Ecto neural progenitor cell (in vitro differentiated cells): ENCODE measurements at regions not wholly inside any gene's neighbourhood (a gene's known extent, or its start where the extent isn't known, plus 50 kb on each side); places are given as distances from the start of the nearest gene placed in this dataset.

Experiments used
- DNase-seq: peaks from one replicate; pipeline ENCODE4 v3.0.0-alpha.2; 2018; ENCODE audit warnings: low spot score

DNA sequence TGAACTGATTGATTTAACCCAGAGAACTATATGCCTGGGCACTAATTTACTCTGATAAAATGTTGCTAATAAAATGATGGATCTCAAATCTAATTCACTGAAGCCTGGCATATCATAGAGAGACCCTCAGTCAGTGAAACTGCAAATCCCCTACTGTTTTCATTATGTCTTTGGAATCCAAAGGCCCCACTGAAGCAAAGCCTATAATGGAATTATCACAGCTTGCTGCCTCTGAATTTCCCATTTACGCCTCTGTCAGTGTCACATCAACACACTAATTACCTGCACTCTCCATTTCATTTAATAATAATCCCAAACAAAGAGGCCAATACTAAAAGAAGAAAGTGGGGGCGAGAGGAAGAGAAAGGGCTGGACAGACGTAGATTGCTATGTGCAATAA, 470.9 kb downstream of the MBD2 start:
- DNase-seq, result no peak

DNA sequence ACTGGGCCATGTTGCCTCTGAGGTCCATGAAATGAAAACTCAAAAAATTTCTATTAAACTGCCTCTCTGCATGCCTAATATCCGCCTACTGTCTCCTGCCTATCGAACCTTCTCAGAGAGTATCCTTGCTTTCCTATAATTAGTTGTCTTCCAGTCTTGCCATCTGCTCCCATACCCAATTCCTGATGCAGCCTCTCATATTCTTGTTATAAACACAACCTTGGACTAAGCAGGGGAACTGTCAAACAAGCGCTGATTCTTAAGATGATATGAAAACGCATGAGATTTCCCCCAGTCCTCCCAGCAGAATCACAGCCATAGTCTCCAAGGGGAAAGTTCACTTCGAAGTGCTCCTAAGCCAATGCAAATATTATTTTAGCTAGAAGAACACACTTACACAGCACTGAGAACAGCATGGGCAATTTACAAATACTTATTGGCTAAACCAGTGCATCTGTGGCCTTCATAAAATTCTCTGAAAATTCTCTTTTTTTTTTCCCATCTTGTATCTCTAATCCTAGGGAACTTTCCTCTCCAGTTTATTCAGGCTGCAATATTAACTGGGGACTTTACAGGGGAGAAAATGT, 471.6 kb downstream of the MBD2 start:
- no peak for DNase-seq

DNA sequence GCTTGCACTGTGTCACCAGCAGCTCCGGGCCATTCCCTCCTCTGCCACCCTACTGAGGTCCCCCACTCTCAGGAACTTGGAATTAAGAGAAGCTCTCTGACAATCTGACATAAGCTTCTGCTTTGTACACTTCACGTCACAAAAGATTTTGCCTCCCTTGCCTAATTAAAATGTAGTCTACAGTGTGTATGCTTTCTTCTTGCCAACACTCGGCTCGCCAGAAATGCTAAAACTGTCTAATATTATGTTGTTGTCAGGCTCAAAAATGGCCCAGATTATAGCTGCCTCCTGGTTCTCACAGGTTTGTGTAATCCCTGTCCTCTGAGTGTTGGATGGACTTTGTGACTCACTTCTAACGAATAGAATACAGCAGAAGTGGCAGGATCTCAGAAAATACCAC, 474.7 kb downstream of the MBD2 start:
- no peak for DNase-seq

DNA sequence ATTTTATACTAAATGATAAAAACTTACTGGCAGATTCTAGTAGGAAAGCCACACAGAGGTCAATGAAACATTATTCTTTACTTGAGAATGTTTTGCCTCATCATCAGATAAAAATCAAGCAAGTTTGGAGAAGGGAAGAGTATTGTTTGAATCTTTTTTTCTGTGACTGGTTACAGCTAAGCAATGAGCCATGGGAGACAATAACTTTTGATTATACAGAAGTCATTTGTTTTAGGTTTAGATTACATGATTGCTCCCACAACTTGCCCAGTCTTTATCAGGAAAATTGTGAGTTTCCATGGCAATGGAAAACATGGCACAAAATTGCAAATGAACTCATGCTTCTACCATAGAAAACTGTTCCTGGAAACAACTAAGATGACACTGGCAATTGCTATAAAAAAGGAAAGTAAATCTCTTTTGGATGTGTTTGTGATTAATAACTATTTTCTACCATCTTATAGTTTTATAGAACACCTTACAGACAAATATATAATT, 476.8 kb downstream of the MBD2 start:
- no peak for DNase-seq

DNA sequence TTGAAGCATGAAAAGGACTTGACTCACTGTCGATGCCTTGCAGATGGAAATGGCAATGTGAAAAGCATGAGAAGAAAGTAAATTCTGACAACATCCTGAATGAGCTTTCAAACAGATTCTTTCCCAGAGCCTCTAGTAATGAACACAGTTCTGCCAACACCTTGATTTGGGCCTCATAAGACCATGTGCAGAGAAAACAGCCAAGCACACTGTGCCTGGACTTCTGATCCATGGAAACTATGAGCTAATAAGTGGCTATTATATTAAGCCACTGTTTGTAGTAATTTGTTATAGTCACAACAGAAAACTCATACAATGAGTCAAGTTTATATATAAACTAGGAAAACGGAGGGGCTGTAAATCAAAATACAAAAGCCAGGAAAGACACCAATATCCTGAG, 477.3 kb downstream of the MBD2 start:
- no peak for DNase-seq

DNA sequence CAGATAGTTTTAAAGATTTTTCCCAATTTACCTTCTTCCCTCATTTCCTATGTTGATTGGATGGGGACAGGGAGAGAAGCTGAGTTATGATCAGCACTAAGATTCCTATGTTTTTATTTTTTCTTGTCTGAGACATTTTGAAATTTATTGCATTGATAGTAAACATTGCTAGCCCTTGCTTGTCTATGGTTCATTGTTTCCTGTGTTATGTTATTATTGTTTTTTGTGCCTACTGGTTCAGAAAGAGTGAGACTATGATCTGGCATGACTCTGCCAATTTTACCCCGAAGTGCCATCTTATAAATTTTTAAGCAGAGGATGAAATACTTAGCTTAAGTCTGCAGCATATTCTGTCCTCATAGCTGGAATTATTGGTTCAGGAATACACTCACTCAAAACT, 478.5 kb downstream of the MBD2 start:
- DNase-seq, result no peak

DNA sequence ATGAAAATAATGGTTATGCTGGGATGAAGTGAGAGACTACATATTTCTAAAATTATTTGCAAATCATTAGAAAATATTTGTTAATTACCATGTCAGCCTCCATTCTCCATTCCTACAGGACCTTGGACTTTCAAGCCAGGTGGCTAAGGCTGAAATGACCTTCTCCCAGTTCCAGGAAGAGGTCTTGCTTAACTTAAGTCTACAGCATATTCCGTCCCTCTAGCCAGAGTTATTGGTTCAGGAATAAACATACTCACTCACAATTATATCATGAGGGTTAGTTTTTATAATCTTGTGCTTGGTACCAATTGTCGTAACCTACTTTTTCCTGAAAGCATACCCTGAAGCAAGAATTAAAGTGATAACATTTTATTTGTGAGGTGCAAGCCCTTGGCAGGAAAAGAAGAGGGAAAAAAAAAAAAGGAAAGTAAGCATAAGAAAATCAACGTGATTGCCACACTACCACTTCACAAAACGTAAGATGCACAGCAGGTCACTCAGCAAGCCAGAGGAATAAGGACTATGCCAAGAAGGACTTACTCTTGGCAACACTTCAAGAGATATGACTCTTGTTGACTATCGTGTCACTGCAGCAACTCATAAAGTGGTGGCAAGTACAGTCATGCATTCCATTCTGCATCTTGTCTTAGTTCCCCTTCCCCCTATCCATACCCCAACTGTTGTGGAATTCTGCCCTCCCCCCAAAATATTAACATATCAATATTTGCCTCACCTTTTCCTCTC, 479.1 kb downstream of the MBD2 start:
- DNase-seq, result no peak

DNA sequence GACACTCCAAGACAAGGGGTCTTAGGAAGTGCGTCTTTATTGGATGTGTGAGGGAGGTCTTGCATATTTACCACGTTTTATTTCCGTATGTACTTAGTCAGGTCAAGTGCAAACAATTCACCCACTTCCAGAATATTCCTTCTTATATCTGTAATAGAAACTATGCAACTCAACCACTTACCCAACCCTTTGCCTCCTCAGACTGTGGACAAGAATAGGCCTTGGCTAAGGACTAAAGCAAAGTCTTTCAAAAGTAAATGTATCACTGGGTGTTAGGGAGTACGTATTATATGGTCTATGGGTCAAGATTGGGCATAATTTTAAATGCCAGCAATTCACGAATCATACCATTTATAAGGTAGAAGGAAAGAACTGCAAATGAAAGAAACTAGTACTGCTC, 484.8 kb downstream of the MBD2 start:
- no peak for DNase-seq

DNA sequence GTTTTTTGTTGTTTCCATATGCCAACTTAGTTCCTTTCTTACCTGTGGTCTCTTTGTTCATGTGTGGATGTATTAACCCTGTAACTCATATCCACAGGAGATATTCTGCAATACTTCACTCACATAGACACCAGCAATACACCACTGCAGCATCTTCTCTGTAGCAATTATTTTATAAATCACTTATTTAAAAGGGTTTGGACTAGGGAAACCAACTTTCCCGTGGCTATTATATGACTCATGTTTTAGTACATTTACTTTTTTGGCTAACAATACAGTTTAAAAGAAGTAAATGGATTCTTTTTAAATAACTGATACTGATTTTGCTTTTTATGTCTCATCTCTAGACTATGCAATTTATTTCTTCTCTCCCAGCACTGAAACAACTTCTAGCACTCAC, 488.9 kb downstream of the MBD2 start:
- DNase-seq, result no peak

DNA sequence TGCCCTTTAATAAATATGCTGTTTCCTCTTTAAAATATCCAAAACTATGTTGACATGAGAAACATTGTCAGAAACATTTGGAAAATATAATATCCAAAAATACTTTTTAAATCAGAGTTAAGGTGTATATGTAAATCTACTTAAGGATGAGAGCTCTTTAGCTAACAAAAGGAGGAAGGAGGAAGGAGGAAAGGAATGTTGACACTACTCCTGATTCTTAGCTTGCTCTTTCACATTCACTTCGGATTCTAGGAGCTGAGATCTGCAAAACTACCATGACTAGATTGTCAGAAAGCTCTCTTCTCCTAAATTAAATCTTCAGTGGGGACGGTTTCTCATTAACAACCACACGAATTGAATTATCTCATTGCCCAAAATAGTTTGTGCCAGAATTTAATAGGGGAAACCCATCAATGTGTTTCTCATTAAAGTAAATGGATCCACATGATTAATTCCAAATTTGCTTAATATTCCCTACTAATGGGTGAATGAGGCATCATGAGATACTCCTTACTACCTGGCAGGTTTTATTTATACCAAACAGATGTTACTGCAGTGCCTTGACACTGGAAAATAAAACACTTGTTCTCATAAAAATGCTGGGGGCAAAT, 509.1 kb downstream of the MBD2 start:
- no peak for DNase-seq

DNA sequence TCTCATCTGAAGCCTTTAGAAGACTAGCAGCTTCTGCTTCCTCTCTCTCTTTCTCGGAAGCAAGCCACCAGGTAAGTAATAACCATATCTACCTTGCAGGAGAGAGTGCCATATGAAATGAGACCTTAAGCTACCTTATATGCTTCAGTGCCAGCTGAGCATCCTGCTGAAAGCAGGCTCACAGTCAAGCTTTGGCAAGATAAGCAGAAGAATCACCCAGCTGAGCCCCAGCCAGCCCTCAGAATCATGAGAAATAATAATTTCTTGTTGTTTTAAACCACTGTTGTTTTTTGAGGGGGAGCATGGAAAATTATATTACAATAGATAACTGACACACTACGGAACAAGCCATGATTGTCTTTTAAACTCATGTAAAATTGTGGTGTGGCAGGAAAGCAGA, 514.4 kb downstream of the MBD2 start:
- DNase-seq, result no peak

DNA sequence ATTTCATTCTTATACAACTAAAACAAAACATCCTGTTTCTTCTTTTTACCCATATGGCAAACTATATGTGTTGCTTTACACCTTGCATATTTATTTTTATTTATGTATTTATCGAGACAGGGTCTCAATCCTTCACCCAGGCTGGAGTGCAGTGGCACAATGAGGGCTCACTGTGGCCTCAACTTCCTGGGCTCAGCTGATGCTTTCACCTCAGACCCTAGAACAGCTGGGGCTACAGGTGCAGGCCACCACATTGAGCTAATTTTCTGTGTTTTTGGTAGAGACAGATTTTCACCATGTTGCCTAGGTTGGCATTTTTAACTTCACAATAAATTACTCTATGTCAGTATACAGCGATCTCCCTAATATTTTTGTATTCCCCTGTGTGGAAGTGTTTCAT, 522.0 kb downstream of the MBD2 start:
- DNase-seq, result no peak

DNA sequence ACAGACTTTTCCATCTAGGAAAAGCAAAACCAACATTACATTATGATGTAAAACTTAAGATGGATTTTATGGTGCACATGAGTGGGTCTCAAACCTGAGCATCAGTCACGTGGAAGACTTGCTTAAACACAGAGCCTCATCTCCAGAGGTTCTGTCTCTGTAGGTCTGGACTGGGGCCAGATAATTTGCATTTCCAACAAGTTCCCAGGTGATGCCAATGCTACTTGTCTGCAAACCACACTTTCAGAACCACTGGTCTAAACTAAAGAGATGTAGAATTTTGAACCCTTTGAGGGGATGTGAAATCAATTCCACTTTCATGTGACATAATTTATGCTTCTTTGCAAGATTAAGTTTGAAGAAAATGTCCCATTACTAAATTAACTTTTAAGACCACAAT, 522.8 kb downstream of the MBD2 start:
- DNase-seq, result no peak

DNA sequence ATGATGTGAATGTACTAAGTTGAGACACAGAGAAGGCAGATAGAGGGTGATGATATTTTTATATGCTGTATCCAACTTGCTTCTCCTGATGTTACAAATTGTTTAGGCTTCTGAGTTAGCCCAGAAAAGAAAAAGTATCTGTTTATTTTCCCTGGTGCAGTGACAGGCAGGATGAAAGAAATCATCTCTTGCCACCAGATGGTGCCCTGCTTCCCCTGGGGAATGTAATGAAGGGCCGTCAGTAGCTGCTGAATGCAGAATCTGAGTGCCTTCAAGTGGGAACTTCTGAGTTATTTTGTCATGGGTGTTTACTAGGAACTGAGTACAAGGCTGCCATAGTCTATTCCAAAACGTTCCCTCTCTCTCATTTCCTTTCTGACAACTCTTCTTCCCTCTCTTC, 525.6 kb downstream of the MBD2 start:
- peak; percentile 49 for DNase-seq

DNA sequence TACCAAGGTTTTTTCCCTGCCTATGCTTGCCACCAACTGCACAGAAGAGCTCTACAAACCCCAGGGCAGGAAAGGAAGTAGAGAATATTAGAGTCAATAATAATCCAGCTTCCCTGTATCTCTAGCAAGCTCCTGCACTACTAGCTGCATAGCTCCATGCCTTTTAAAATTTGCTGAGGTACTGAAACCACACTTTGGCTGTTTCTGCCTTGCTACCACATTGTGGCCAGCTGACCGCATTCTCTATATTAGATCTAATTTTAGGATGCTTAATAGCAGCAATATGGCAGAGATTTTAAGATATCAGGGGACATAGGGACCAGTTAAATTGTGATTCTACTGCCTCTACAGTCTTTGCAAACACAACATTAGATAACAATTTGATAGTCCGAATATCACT, 534.6 kb downstream of the MBD2 start:
- DNase-seq, result no peak

DNA sequence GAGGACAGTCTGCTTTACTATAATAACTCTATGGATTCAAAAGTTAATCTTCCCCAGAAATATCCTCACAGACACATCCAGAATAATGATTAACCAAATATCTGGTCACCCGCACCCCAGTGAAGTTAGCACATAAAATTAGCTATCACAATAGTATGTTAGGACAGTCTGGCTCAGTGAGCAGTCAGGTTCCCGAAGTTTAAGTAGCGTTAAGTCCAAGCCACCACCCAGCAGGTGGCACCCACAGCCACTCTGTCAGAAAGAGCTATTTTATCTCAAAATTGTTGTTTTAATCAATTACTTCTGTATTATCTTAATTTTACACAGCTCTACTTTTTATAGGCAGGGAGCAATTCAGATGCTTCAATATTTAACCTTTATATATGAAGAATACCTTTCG, 537.5 kb downstream of the MBD2 start:
- no peak for DNase-seq

DNA sequence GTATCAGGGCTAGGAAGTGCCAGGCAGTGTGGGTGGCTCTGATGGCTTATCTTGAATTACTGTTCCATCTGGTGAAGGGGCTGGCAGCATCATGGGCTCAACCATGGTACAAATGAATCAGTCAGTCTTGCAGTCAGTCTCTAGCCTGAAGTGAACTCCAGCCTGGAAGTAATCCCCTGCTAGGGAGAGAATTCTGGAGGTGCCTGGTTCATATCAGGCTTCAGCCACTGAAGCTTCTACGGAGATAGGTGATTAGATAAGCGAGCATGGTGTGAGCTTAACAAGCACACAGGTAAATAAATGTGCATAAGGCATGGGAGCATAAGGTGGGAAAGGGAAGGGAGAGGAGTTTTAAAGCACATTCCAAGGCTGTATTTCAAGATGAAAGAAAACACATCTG, 541.7 kb downstream of the MBD2 start:
- DNase-seq, result no peak

DNA sequence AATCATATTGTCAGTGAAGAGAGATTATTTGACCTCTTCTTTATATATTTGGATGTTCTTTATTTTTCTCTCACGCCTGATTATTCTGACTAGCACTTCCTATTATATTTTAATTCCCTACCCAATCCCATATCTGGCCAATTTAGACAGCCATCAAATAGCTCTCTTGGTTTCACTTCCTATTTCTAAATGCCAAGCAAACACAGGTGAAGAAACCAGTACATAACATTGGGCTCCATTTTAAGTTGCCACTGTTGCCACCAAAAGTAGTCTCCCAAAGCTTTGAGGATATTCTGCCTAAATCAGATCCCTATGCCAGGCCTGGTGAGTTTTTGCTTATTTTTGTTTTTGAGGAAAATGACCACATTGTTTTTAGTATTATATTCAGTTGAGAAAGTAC, 547.0 kb downstream of the MBD2 start:
- DNase-seq, result no peak

DNA sequence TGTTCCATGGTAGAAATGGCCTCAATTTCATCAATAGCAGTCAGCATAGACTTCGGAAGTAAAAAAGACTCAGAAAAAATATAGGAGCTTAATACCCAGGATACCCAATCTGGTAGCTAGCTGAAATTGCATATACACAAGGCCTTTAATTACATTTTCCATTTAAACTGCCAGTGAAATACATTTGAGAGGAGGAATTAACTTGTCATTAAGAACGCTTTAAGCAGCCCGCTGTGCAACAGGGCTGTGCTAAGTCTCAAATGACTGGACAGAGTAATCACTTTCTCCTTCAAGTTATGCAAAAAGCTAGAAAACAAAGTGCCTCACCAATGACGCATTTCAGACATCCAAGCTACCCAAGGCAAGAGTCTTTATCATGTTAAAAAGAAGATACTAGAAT, 558.8 kb downstream of the MBD2 start:
- no peak for DNase-seq

DNA sequence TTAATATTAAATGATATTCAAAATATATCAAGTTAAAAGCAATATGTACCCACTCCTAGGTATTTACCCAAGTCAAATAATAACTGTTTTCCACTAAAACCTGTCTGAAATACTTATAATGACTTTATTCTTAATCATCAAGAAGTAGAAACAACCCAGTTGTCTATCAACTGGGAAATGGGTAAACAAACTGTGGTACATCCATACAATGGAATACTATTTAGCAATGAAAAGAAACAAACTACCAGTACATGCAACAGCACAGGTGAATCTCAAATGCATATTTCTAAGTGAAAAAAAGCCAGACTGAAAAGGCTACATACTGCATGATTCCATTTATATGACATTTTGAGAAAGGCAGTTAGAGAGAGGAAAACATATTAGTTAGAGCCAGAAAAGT, 559.9 kb downstream of the MBD2 start:
- DNase-seq, result no peak

DNA sequence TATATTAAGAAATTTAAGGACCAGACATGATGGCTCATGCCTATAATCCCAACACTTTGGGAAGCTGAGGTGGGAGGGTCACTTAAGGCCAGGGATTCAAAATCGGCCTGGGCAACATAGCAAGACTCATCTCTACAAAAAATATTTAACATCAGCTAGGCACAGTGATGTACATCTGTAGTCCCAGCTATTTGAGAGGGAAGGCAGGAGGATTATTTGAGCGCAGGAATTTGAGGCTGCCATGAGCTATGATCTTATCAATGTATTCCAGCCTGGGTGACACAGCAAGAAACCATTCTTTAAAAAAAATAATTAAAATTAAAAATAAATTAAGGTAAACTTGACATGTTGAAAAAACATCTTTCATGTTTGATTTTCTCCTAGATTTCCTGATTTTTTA, 564.2 kb downstream of the MBD2 start:
- no peak for DNase-seq

DNA sequence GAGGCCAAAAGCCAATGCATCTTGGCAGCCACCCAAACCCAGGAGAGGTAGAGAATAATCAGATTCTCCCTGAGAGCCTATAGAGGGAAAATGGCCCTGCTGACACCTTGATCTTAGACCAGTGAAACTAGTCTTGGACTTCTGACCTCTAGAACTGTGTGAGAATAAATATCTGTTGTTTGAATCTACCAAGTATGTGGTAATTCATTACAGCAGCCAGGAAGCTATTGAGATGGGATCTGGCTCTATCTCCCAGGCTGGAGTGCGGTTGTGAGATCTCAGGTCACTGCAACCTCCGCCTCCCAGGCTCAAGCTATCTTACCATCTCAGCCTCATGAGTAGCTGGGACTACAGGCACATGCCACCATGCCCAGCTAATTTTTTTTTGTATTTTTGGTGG, 567.2 kb downstream of the MBD2 start:
- no peak for DNase-seq

DNA sequence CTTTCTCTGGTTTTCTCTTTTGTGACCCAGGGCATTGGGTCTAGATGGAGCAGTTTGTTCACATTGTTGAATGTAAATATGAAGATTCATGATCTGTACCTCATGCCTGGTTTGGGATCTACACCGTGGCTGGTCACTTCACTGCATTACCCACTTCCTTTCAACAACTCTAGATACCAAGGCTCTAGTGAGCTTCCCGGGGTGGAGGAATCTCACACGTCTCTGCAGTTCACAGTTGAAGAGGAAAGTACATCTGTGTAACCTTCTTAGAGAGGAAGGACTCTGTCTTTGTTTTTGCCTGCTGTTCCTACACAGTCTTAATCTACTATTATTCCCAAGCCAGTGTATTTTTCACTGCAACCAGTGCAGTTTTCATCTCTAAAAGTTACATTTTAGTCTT, 574.8 kb downstream of the MBD2 start:
- no peak for DNase-seq
